MV-4-11 (cell line): ENCODE measurements at regions not wholly inside any gene's neighbourhood (a gene's known extent, or its start where the extent isn't known, plus 50 kb on each side); places are given as distances from the start of the nearest gene placed in this dataset.
"Not testable (repeated sequence)": the region's sequence is repeated elsewhere in the genome, so short reads cannot be mapped to it uniquely, and the experiment has no call there.

Experiments
- DNase-seq: peaks from one replicate; lab custom pipeline; 2025; lab: John Stamatoyannopoulos, UW

- DNase-seq: no peak
Observed at GRCh38 chr22:22193923-22194322, 50.7 kb upstream of the VPREB1 start.

- not testable (repeated sequence) for DNase-seq
Observed at GRCh38 chr22:22193462-22193861, 51.1 kb upstream of the VPREB1 start.

- not testable (repeated sequence) for DNase-seq
Observed at GRCh38 chr22:22193006-22193405, 51.6 kb upstream of the VPREB1 start.

- DNase-seq: not testable (repeated sequence)
Observed at GRCh38 chr22:22189796-22190195, 54.8 kb upstream of the VPREB1 start.

- not testable (repeated sequence) for DNase-seq
Observed at GRCh38 chr22:22187863-22188262, 56.7 kb upstream of the VPREB1 start.

- DNase-seq: no peak
Observed at GRCh38 chr22:22187299-22187698, 57.3 kb upstream of the VPREB1 start.

- DNase-seq: no peak
Observed at GRCh38 chr22:22185844-22186499, 58.6 kb upstream of the VPREB1 start.

- no peak for DNase-seq
Observed at GRCh38 chr22:22185217-22185616, 59.4 kb upstream of the VPREB1 start.

- no peak for DNase-seq
Observed at GRCh38 chr22:22184277-22184807, 60.2 kb upstream of the VPREB1 start.

GRCh38 chr22:22182990-22183264 is 61.7 kb upstream of the VPREB1 start:
- no peak for DNase-seq

- no peak for DNase-seq
Observed at GRCh38 chr22:22182218-22182989, 62.2 kb upstream of the VPREB1 start.

- no peak for DNase-seq
Observed at GRCh38 chr22:22181341-22181850, 63.2 kb upstream of the VPREB1 start.

GRCh38 chr22:22180738-22181285 is 63.8 kb upstream of the VPREB1 start:
- no peak for DNase-seq

- no peak for DNase-seq
Observed at GRCh38 chr22:22179858-22180257, 64.7 kb upstream of the VPREB1 start.

GRCh38 chr22:22178992-22179391 is 65.6 kb upstream of the VPREB1 start:
- DNase-seq: no peak

GRCh38 chr22:22178355-22178965 is 66.1 kb upstream of the VPREB1 start:
- no peak for DNase-seq

- DNase-seq: no peak
Observed at GRCh38 chr22:22176929-22177616, 67.5 kb upstream of the VPREB1 start.

- not testable (repeated sequence) for DNase-seq
Observed at GRCh38 chr22:22172896-22173628, 71.5 kb upstream of the VPREB1 start.

- no peak for DNase-seq
Observed at GRCh38 chr22:22171357-22172218, 73.0 kb upstream of the VPREB1 start.

GRCh38 chr22:22169923-22170322 is 74.7 kb upstream of the VPREB1 start:
- no peak for DNase-seq
